ENCODE measurements at regions not wholly inside any gene's neighbourhood (a gene's known extent, or its start where the extent isn't known, plus 50 kb on each side); places are given as distances from the start of the nearest gene placed in this dataset.

GRCh38 chr9:34823778-34824177 is 113.8 kb upstream of the CCL21 start:
- no peak for TF ChIP-seq EP300 (IDR thresholded peaks at IDR 0.05; ENCODE audit: borderline replicate concordance)
- TF ChIP-seq USF1 (IDR thresholded peaks at IDR 0.05), result no peak
- TF ChIP-seq YY1 (IDR thresholded peaks at IDR 0.05; ENCODE audit: low read depth), result no peak
- no peak for TF ChIP-seq TEAD4 (IDR thresholded peaks at IDR 0.05)
- no peak for TF ChIP-seq MAX (IDR thresholded peaks at IDR 0.05)
- no peak for TF ChIP-seq TCF12 (IDR thresholded peaks at IDR 0.05; ENCODE audit: low read depth)
- no peak for TF ChIP-seq CREB1 (IDR thresholded peaks at IDR 0.05; ENCODE audit: low read depth)
- TF ChIP-seq FOXM1 (IDR thresholded peaks at IDR 0.05; ENCODE audit: borderline replicate concordance, low read depth), result no peak
- TF ChIP-seq REST (IDR thresholded peaks at IDR 0.05; ENCODE audit: low read depth), result no peak
- TF ChIP-seq RAD21 (IDR thresholded peaks at IDR 0.05; ENCODE audit: low read depth), result no peak
- TF ChIP-seq CEBPB (IDR thresholded peaks at IDR 0.05), result no peak
- no peak for TF ChIP-seq NFIC (IDR thresholded peaks at IDR 0.05)
- no peak for TF ChIP-seq EGR1 (IDR thresholded peaks at IDR 0.05)
- no peak for TF ChIP-seq TAF1 (IDR thresholded peaks at IDR 0.05; ENCODE audit: low read depth)
- no peak for TF ChIP-seq ZBTB7A (IDR thresholded peaks at IDR 0.05; ENCODE audit: low read depth)

- TF ChIP-seq TEAD4 (IDR thresholded peaks at IDR 0.05), result no peak
Observed at GRCh38 chr9:34810187-34810524, 100.2 kb upstream of the CCL21 start.

- TF ChIP-seq MAX (IDR thresholded peaks at IDR 0.05), result no peak
- no peak for TF ChIP-seq RAD21 (IDR thresholded peaks at IDR 0.05; ENCODE audit: low read depth)
- TF ChIP-seq CREB1 (IDR thresholded peaks at IDR 0.05; ENCODE audit: low read depth), result no peak
- TF ChIP-seq EP300 (IDR thresholded peaks at IDR 0.05; ENCODE audit: borderline replicate concordance), result no peak
- no peak for TF ChIP-seq TCF12 (IDR thresholded peaks at IDR 0.05; ENCODE audit: low read depth)
- TF ChIP-seq REST (IDR thresholded peaks at IDR 0.05; ENCODE audit: low read depth), result no peak
- no peak for TF ChIP-seq NFIC (IDR thresholded peaks at IDR 0.05)
- TF ChIP-seq YY1 (IDR thresholded peaks at IDR 0.05; ENCODE audit: low read depth), result no peak
- no peak for TF ChIP-seq USF1 (IDR thresholded peaks at IDR 0.05)
- no peak for TF ChIP-seq ZBTB7A (IDR thresholded peaks at IDR 0.05; ENCODE audit: low read depth)
- no peak for TF ChIP-seq TAF1 (IDR thresholded peaks at IDR 0.05; ENCODE audit: low read depth)
- no peak for TF ChIP-seq EGR1 (IDR thresholded peaks at IDR 0.05)
- no peak for TF ChIP-seq CEBPB (IDR thresholded peaks at IDR 0.05)
Observed at GRCh38 chr9:34809504-34810186, 99.7 kb upstream of the CCL21 start.

- TF ChIP-seq EGR1 (IDR thresholded peaks at IDR 0.05) (no peak), CREB1 (IDR thresholded peaks at IDR 0.05; ENCODE audit: low read depth) (no peak), MAX (IDR thresholded peaks at IDR 0.05) (no peak), RAD21 (IDR thresholded peaks at IDR 0.05; ENCODE audit: low read depth) (no peak), EP300 (IDR thresholded peaks at IDR 0.05; ENCODE audit: borderline replicate concordance) (no peak), USF1 (IDR thresholded peaks at IDR 0.05) (no peak), FOXM1 (IDR thresholded peaks at IDR 0.05; ENCODE audit: borderline replicate concordance, low read depth) (no peak), CEBPB (IDR thresholded peaks at IDR 0.05) (no peak), TEAD4 (IDR thresholded peaks at IDR 0.05) (no peak), REST (IDR thresholded peaks at IDR 0.05; ENCODE audit: low read depth) (no peak), TCF12 (IDR thresholded peaks at IDR 0.05; ENCODE audit: low read depth) (no peak), ZBTB7A (IDR thresholded peaks at IDR 0.05; ENCODE audit: low read depth) (no peak), TAF1 (IDR thresholded peaks at IDR 0.05; ENCODE audit: low read depth) (no peak), NFIC (IDR thresholded peaks at IDR 0.05) (no peak), YY1 (IDR thresholded peaks at IDR 0.05; ENCODE audit: low read depth) (no peak)
Observed at GRCh38 chr9:34802916-34803315, 93.0 kb upstream of the CCL21 start.
